ENCODE measurements at regions not wholly inside any gene's neighbourhood (a gene's known extent, or its start where the extent isn't known, plus 50 kb on each side); places are given as distances from the start of the nearest gene placed in this dataset.

DNA sequence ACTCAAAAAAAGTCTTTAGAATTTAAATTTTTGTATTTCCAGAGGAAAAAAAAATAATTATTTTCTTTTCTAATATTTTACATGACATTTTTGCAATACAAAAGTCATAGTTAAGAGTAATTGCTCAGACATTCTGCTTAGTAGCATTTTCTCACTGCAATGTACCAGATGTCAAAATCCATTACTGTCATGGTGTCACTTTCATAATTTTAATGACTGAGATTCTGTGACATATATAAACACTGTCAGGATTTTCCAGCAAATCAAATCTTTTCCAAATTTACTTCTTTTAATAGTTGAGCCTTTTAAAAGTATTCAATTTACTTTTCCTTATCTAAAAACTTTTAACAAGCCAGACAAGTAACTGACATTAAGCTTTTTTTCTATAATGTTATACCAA, 422.7 kb downstream of the GRIA2 start (continued):
- TF ChIP-seq REST (tag by site-specific recombination; IDR thresholded peaks at IDR 0.05) (no peak), ZNF146 (tag by site-specific recombination; IDR thresholded peaks at IDR 0.05) (no peak), ZNF654 (tag by site-specific recombination; IDR thresholded peaks at IDR 0.05; ENCODE audit: low read depth) (no peak), ZNF548 (tag by site-specific recombination; IDR thresholded peaks at IDR 0.05) (no peak), BCL11B (tag by site-specific recombination; IDR thresholded peaks at IDR 0.05; ENCODE audit: low read depth) (no peak), ZNF768 (tag by site-specific recombination; IDR thresholded peaks at IDR 0.05) (no peak)
- TF ChIP-seq, protein P1, sequence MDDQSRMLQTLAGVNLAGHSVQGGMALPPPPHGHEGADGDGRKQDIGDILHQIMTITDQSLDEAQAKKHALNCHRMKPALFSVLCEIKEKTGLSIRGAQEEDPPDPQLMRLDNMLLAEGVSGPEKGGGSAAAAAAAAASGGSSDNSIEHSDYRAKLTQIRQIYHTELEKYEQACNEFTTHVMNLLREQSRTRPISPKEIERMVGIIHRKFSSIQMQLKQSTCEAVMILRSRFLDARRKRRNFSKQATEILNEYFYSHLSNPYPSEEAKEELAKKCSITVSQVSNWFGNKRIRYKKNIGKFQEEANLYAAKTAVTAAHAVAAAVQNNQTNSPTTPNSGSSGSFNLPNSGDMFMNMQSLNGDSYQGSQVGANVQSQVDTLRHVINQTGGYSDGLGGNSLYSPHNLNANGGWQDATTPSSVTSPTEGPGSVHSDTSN (CRISPR knock-in tag; IDR thresholded peaks at IDR 0.05) = no peak
- TF ChIP-seq, protein P2, sequence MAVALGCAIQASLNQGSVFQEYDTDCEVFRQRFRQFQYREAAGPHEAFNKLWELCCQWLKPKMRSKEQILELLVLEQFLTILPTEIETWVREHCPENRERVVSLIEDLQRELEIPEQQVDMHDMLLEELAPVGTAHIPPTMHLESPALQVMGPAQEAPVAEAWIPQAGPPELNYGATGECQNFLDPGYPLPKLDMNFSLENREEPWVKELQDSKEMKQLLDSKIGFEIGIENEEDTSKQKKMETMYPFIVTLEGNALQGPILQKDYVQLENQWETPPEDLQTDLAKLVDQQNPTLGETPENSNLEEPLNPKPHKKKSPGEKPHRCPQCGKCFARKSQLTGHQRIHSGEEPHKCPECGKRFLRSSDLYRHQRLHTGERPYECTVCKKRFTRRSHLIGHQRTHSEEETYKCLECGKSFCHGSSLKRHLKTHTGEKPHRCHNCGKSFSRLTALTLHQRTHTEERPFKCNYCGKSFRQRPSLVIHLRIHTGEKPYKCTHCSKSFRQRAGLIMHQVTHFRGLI (tag by site-specific recombination; IDR thresholded peaks at IDR 0.05) = no peak
- TF ChIP-seq, protein P3, sequence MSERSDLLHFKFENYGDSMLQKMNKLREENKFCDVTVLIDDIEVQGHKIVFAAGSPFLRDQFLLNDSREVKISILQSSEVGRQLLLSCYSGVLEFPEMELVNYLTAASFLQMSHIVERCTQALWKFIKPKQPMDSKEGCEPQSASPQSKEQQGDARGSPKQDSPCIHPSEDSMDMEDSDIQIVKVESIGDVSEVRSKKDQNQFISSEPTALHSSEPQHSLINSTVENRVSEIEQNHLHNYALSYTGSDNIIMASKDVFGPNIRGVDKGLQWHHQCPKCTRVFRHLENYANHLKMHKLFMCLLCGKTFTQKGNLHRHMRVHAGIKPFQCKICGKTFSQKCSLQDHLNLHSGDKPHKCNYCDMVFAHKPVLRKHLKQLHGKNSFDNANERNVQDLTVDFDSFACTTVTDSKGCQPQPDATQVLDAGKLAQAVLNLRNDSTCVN (tag by site-specific recombination; optimal IDR thresholded peaks at IDR 0.05) = no peak

GRCh38 chr4:157634057-157634456, 413.5 kb downstream of the GRIA2 start:
- no peak overlapping the region for H3K4me3 ChIP-seq (ENCODE audit: low read depth, low read length)
- no peaks in the 10 kb centered on the region for H3K36me3 ChIP-seq (ENCODE audit: control insufficient read depth in 2 of 2, insufficient read depth in 1 of 2, low read length in 2 of 2)
- H3K27ac ChIP-seq (ENCODE audit: extremely low read depth, low read depth, low read length) = no peak overlapping the region
- POLR2A ChIA-PET = no interaction called here
- CTCF ChIA-PET = no interaction called here
- no peaks in the 10 kb centered on the region for H3K9me3 ChIP-seq (ENCODE audit: control insufficient read depth, insufficient read depth, low read depth, low read length)
- no peaks in the 10 kb centered on the region for H3K4me1 ChIP-seq (ENCODE audit: control insufficient read depth, insufficient read depth, low read length)
- TF ChIP-seq ZNF670 (tag by site-specific recombination; IDR thresholded peaks at IDR 0.05; ENCODE audit: low read depth) (no peak), ZNF561 (tag by site-specific recombination; IDR thresholded peaks at IDR 0.05; ENCODE audit: borderline replicate concordance) (no peak), BCL11A (tag by site-specific recombination; IDR thresholded peaks at IDR 0.05; ENCODE audit: low read depth) (no peak), ZNF623 (tag by site-specific recombination; IDR thresholded peaks at IDR 0.05) (no peak), ZFP41 (tag by site-specific recombination; IDR thresholded peaks at IDR 0.05; ENCODE audit: borderline replicate concordance) (no peak), ZNF626 (tag by site-specific recombination; IDR thresholded peaks at IDR 0.05) (no peak), ZNF513 (tag by site-specific recombination; IDR thresholded peaks at IDR 0.05) (no peak), ZNF140 (tag by site-specific recombination; IDR thresholded peaks at IDR 0.05) (no peak), ZNF138 (tag by site-specific recombination; IDR thresholded peaks at IDR 0.05; ENCODE audit: borderline replicate concordance) (no peak), ZNF184 (tag by site-specific recombination; IDR thresholded peaks at IDR 0.05) (no peak), ZNF16 (tag by site-specific recombination; IDR thresholded peaks at IDR 0.05; ENCODE audit: low read depth) (no peak), ZBTB21 (tag by site-specific recombination; IDR thresholded peaks at IDR 0.05) (no peak), HOXD13 (CRISPR knock-in tag; IDR thresholded peaks at IDR 0.05; ENCODE audit: borderline replicate concordance) (no peak), ZNF423 (tag by site-specific recombination; IDR thresholded peaks at IDR 0.05) (no peak), SALL2 (tag by site-specific recombination; IDR thresholded peaks at IDR 0.05; ENCODE audit: borderline replicate concordance) (no peak), HIC1 (tag by site-specific recombination; IDR thresholded peaks at IDR 0.05) (no peak)
